ENCODE measurements at regions not wholly inside any gene's neighbourhood (a gene's known extent, or its start where the extent isn't known, plus 50 kb on each side); places are given as distances from the start of the nearest gene placed in this dataset.
"Not testable (repeated sequence)": the region's sequence is repeated elsewhere in the genome, so short reads cannot be mapped to it uniquely, and the experiment has no call there.

- no peak for DNase-seq (ENCODE audit: low read depth)
These were observed 145.5 kb upstream of the ARG1 start for GRCh38 chr6:131427434-131428058.

- DNase-seq (ENCODE audit: low read depth) = no peak
These were observed 142.5 kb upstream of the ARG1 start for GRCh38 chr6:131430531-131430930.

- DNase-seq (ENCODE audit: low read depth) = no peak
These were observed 141.3 kb upstream of the ARG1 start for GRCh38 chr6:131431718-131432117.

- DNase-seq (ENCODE audit: low read depth) = no peak
These were observed 139.1 kb upstream of the ARG1 start for GRCh38 chr6:131433927-131434326.

GRCh38 chr6:131436358-131436757 is 136.7 kb upstream of the ARG1 start:
- no peak for DNase-seq (ENCODE audit: low read depth)

GRCh38 chr6:131443014-131443413 is 130.0 kb upstream of the ARG1 start:
- DNase-seq (ENCODE audit: low read depth) = no peak

- no peak for DNase-seq (ENCODE audit: low read depth)
These were observed 129.5 kb upstream of the ARG1 start for GRCh38 chr6:131443514-131443913.

GRCh38 chr6:131445356-131445755 is 127.7 kb upstream of the ARG1 start:
- not testable (repeated sequence) for DNase-seq (ENCODE audit: low read depth)

GRCh38 chr6:131450861-131451260 is 122.2 kb upstream of the ARG1 start:
- no peak for DNase-seq (ENCODE audit: low read depth)

- no peak for DNase-seq (ENCODE audit: low read depth)
These were observed 121.5 kb upstream of the ARG1 start for GRCh38 chr6:131451321-131452144.

GRCh38 chr6:131453803-131454202 is 119.2 kb upstream of the ARG1 start:
- no peak for DNase-seq (ENCODE audit: low read depth)

GRCh38 chr6:131456565-131456964 is 116.5 kb upstream of the ARG1 start:
- DNase-seq (ENCODE audit: low read depth) = no peak

GRCh38 chr6:131459005-131459404 is 114.0 kb upstream of the ARG1 start:
- no peak for DNase-seq (ENCODE audit: low read depth)

GRCh38 chr6:131460614-131461000 is 112.4 kb upstream of the ARG1 start:
- DNase-seq (ENCODE audit: low read depth) = no peak

GRCh38 chr6:131469130-131469529 is 103.9 kb upstream of the ARG1 start:
- DNase-seq (ENCODE audit: low read depth) = no peak

GRCh38 chr6:131470534-131470933 is 102.5 kb upstream of the ARG1 start:
- DNase-seq (ENCODE audit: low read depth) = no peak

- no peak for DNase-seq (ENCODE audit: low read depth)
These were observed 101.7 kb upstream of the ARG1 start for GRCh38 chr6:131471331-131471730.

GRCh38 chr6:131473303-131473702 is 99.7 kb upstream of the ARG1 start:
- DNase-seq (ENCODE audit: low read depth) = not testable (repeated sequence)

GRCh38 chr6:131476362-131476761 is 96.7 kb upstream of the ARG1 start:
- no peak for DNase-seq (ENCODE audit: low read depth)

GRCh38 chr6:131478740-131479211 is 94.2 kb upstream of the ARG1 start:
- DNase-seq (ENCODE audit: low read depth) = peak; percentile 38

- no peak for DNase-seq (ENCODE audit: low read depth)
These were observed 86.4 kb upstream of the ARG1 start for GRCh38 chr6:131486608-131487007.

GRCh38 chr6:131488780-131489179 is 84.2 kb upstream of the ARG1 start:
- no peak for DNase-seq (ENCODE audit: low read depth)

- no peak for DNase-seq (ENCODE audit: low read depth)
These were observed 82.6 kb upstream of the ARG1 start for GRCh38 chr6:131490441-131490840.

All from CMK (cell line).